Activated CD4-positive, alpha-beta T cell treated with anti-CD3 and anti-CD28 coated beads, Interleukin-2, amount 10 ng/mL, durations not matched to agents 7 days and 5 days (primary cell): ENCODE measurements at regions not wholly inside any gene's neighbourhood (a gene's known extent, or its start where the extent isn't known, plus 50 kb on each side); places are given as distances from the start of the nearest gene placed in this dataset.

Experiments
- CTCF ChIA-PET: fragments of 350-600 bp; sonication (Branson Sonifier 250); formaldehyde crosslinking; loops from one replicate; lab custom pipeline; 2021; ENCODE audit warnings: antibody characterized with exemption; lab: Charles Lee
- POLR2A ChIA-PET: fragments of 350-600 bp; sonication (Branson Sonifier 250); formaldehyde crosslinking; loops from one replicate; lab custom pipeline; 2021; ENCODE audit warnings: antibody characterized with exemption; lab: Charles Lee
- DNase-seq: peaks from one replicate; pipeline ENCODE4 v3.0.0-alpha.2; 2020
- H3K27ac Mint-ChIP-seq: one replicate; pipeline ENCODE4 v1.8.0; 2021; ENCODE audit warnings: mild to moderate bottlenecking, moderate library complexity, mixed read lengths
- H3K27me3 Mint-ChIP-seq: one replicate; pipeline ENCODE4 v1.8.0; 2021; ENCODE audit warnings: mixed read lengths
- H3K36me3 Mint-ChIP-seq: one replicate; pipeline ENCODE4 v1.8.0; 2021; ENCODE audit warnings: low read depth, mixed read lengths
- H3K4me1 Mint-ChIP-seq: one replicate; pipeline ENCODE4 v1.8.0; 2021; ENCODE audit warnings: mixed read lengths
- H3K4me3 Mint-ChIP-seq: one replicate; pipeline ENCODE4 v1.8.0; 2021; ENCODE audit warnings: mild to moderate bottlenecking, moderate library complexity, mixed read lengths
- H3K9me3 Mint-ChIP-seq: one replicate; pipeline ENCODE4 v1.8.0; 2021; ENCODE audit warnings: mixed read lengths

- no peak overlapping the region for H3K27ac Mint-ChIP-seq
- no peak for DNase-seq
- H3K9me3 Mint-ChIP-seq: no peaks in the 10 kb centered on the region
- H3K36me3 Mint-ChIP-seq: no peaks in the 10 kb centered on the region
- H3K4me3 Mint-ChIP-seq: no peak overlapping the region
- H3K4me1 Mint-ChIP-seq: no peaks in the 10 kb centered on the region
- ChIA-PET CTCF (no interaction called here), POLR2A (no interaction called here)
- H3K27me3 Mint-ChIP-seq: peaks cover 6% of the 10 kb centered on the region
Measured at GRCh38 chr11:33457948-33458347, 200.8 kb downstream of the HIPK3 start.

GRCh38 chr11:33455867-33456463 lies 198.8 kb downstream of the HIPK3 start:
- no peaks in the 10 kb centered on the region for H3K4me1 Mint-ChIP-seq
- ChIA-PET CTCF (no interaction called here), POLR2A (no interaction called here)
- no peak for DNase-seq
- no peaks in the 10 kb centered on the region for H3K36me3 Mint-ChIP-seq
- H3K27me3 Mint-ChIP-seq: peaks cover 3% of the 10 kb centered on the region
- no peak overlapping the region for H3K4me3 Mint-ChIP-seq
- H3K9me3 Mint-ChIP-seq: no peaks in the 10 kb centered on the region
- no peak overlapping the region for H3K27ac Mint-ChIP-seq

GRCh38 chr11:33454264-33454663 lies 197.1 kb downstream of the HIPK3 start:
- CTCF ChIA-PET: no interaction called here
- no peak for DNase-seq
- Mint-ChIP-seq H3K9me3 (no peaks in the 10 kb centered on the region), H3K4me1 (no peaks in the 10 kb centered on the region), H3K27ac (no peak overlapping the region), H3K27me3 (peaks cover 3% of the 10 kb centered on the region), H3K36me3 (no peaks in the 10 kb centered on the region), H3K4me3 (no peak overlapping the region)
- POLR2A ChIA-PET: no interaction called here

DNA sequence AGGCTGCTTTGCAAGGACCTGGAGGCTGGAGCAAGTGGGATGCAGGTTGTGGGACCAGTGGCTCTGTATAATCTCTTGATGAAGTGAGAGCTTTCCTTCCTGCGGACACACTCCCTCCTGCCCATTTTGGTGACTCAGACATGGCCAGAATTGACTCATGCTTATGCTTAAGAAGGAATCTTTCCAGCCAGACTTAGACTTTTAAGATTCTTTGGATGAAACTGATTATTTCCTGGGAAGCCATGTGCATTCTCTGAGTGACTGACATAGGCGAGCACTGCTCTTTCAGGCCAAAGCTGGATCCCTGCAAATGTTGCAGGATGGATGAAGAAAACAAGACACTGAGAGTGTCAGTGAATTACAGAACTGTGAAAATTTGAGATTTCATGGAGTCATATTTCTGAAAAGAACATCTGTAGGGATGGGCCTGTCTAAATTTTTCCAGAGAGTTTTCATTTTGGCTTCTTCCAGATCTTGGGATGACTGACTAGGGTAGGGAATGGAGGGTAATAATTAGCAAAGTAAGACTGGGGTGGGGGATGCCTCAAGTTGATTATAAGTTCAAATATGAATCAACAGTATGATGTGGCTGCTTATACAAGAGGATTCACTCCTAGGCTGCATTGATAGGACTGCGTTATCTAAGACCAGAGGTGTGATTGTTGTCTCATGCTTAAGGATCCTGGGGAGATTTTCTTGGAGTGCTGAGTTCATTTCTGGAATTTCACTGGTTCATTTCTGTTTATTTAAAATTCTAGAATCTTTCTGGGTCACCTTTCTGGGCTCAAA lies 195.8 kb downstream of the HIPK3 start:
- no peaks in the 10 kb centered on the region for H3K36me3 Mint-ChIP-seq
- no peak overlapping the region for H3K4me3 Mint-ChIP-seq
- POLR2A ChIA-PET: no interaction called here
- H3K27ac Mint-ChIP-seq: no peak overlapping the region
- H3K4me1 Mint-ChIP-seq: no peaks in the 10 kb centered on the region
- CTCF ChIA-PET: no interaction called here
- H3K27me3 Mint-ChIP-seq: peaks cover 3% of the 10 kb centered on the region
- no peaks in the 10 kb centered on the region for H3K9me3 Mint-ChIP-seq
- DNase-seq: no peak

DNA sequence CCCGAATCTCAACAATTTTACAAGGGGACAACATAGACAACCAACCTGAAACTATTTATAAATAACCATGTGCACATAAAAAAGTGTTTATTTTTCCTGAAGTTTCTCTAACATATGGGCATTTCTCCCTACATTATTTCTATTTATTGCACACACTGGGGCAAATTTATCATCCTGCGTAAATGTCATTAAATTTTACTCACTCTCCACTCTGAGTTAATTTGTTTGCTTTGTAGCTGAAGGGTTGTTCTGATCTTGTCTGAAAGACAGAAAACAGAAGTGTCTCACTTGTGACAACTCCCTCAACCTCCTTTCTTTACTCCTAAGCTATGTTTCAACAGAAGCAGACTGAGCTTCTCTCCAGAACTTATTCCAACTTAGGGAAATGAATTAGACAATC lies 194.2 kb downstream of the HIPK3 start:
- Mint-ChIP-seq H3K4me3 (no peak overlapping the region), H3K9me3 (no peaks in the 10 kb centered on the region), H3K27me3 (no peaks in the 10 kb centered on the region), H3K27ac (no peak overlapping the region), H3K4me1 (no peaks in the 10 kb centered on the region), H3K36me3 (no peaks in the 10 kb centered on the region)
- DNase-seq: no peak
- ChIA-PET POLR2A (no interaction called here), CTCF (no interaction called here)

DNA sequence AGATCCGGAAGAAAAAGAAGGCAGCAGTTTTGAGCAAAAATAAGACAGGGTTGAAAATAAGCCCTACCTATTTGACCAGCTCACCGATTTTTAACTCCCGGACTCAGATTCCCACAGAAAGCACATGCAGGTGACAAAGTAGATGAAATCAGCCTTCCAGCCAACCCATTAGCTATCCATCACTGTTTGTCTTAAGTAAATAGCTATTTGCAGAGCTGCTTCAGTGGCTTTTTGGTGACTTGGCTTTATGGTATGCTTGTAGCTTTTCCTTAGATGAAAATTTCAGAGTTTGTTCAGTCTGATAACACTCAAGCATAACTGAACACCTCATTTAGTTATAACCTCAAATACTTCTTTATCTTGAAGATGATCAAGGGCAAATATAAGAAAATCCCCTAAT lies 192.6 kb downstream of the HIPK3 start:
- no peak for DNase-seq
- Mint-ChIP-seq H3K27ac (no peak overlapping the region), H3K27me3 (no peaks in the 10 kb centered on the region), H3K36me3 (no peaks in the 10 kb centered on the region), H3K4me1 (peaks cover 5% of the 10 kb centered on the region), H3K9me3 (peaks cover 6% of the 10 kb centered on the region), H3K4me3 (no peak overlapping the region)
- ChIA-PET POLR2A (no interaction called here), CTCF (no interaction called here)

DNA sequence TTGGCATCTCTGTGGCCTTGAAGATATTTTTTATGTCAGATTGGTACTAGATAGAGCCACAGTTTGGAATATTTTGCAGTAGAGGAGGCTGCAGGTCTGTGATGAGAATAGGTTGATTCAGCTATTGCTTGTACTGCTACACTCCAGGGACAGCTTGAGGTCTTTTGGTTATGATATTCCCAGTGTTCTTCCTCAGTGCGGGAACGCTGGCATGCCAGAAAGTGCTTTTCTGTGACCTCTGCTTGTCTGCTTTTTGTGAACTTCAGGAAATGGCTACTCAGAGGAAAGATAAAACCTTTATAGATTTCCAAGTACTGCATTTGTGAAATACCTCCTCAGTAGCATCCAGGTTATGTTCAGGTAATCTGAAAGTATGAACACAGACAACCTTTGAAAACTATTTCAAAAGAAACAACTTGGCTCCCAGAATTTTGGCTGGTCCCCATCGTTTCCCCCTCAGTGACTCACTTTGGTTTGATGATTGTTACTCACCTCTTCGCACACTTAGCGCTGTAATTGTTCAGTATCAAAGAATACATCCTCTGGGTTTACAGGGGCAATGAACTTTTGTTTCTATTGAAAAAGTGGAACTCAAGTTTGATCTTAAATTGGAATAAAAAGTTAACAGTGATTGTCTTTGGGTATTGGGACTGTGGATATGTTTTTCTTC lies 191.4 kb downstream of the HIPK3 start:
- no peak for DNase-seq
- POLR2A ChIA-PET: no interaction called here
- Mint-ChIP-seq H3K4me1 (peaks cover 5% of the 10 kb centered on the region), H3K36me3 (no peaks in the 10 kb centered on the region), H3K4me3 (no peak overlapping the region), H3K9me3 (peaks cover 6% of the 10 kb centered on the region), H3K27me3 (no peaks in the 10 kb centered on the region), H3K27ac (no peak overlapping the region)
- CTCF ChIA-PET: no interaction called here

DNA sequence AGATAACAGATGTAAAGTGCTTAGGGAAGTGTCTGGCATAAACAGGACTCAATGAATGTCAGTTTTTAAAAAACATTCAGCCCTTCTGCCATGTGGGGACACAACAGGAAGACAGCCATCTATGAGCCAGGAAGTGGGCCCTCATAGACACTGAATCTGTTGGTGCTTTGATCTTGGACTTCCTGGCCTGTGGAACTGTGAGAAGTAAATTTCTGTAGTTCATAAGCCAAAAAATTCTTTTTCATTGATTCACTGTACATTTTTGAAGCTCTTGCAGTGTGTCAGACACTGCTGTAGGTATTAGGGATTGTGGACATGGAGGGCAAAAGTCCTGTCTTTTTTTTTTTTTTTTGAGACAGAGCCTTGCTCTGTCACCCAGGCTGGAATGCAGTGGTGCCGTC lies 188.6 kb downstream of the HIPK3 start:
- DNase-seq: no peak
- peaks cover 5% of the 10 kb centered on the region for H3K4me1 Mint-ChIP-seq
- ChIA-PET CTCF (no interaction called here), POLR2A (no interaction called here)
- H3K9me3 Mint-ChIP-seq: peaks cover 6% of the 10 kb centered on the region
- H3K27me3 Mint-ChIP-seq: peaks cover 2% of the 10 kb centered on the region
- no peak overlapping the region for H3K27ac Mint-ChIP-seq
- no peak overlapping the region for H3K4me3 Mint-ChIP-seq
- no peaks in the 10 kb centered on the region for H3K36me3 Mint-ChIP-seq

- CTCF ChIA-PET: no interaction called here
- H3K27me3 Mint-ChIP-seq: peaks cover 2% of the 10 kb centered on the region
- POLR2A ChIA-PET: no interaction called here
Measured at GRCh38 chr11:33444835-33445594, 187.8 kb downstream of the HIPK3 start.

GRCh38 chr11:33443684-33444083 lies 186.5 kb downstream of the HIPK3 start:
- peaks cover 6% of the 10 kb centered on the region for H3K9me3 Mint-ChIP-seq
- H3K27ac Mint-ChIP-seq: no peak overlapping the region
- H3K4me3 Mint-ChIP-seq: no peak overlapping the region
- peaks cover 2% of the 10 kb centered on the region for H3K27me3 Mint-ChIP-seq
- peaks cover 5% of the 10 kb centered on the region for H3K4me1 Mint-ChIP-seq
- no peak for DNase-seq
- no peaks in the 10 kb centered on the region for H3K36me3 Mint-ChIP-seq
- POLR2A ChIA-PET: no interaction called here
- CTCF ChIA-PET: no interaction called here

More at GRCh38 chr11:33444835-33445594, 187.8 kb downstream of the HIPK3 start:
- Mint-ChIP-seq H3K4me1 (peaks cover 5% of the 10 kb centered on the region), H3K4me3 (no peak overlapping the region), H3K36me3 (no peaks in the 10 kb centered on the region), H3K27ac (no peak overlapping the region), H3K9me3 (peaks cover 6% of the 10 kb centered on the region)
- no peak for DNase-seq

GRCh38 chr11:33438301-33438700 lies 181.1 kb downstream of the HIPK3 start:
- Mint-ChIP-seq H3K27ac (no peak overlapping the region), H3K4me1 (no peaks in the 10 kb centered on the region), H3K27me3 (peaks cover 8% of the 10 kb centered on the region), H3K36me3 (no peaks in the 10 kb centered on the region), H3K9me3 (peaks cover 2% of the 10 kb centered on the region), H3K4me3 (no peak overlapping the region)
- no peak for DNase-seq
- ChIA-PET CTCF (no interaction called here), POLR2A (no interaction called here)

DNA sequence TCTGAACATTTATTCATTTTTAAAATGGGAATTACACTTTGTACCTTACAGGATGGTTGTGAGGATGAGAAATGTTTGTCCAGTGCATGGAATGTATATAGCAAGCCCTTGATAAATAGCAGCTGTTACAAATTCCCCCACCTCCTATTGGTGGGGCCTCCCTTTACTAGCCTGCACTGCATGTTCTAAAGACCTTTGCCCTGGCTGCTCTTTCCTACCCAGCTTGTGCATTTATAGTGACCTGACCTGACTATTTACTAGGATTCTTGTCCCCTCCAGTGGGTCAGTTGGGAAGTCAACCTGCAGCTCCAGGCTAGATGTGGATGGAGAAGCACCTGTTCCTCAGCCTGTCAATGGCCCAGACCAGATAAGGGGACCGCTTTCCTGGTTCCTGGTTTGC lies 180.3 kb downstream of the HIPK3 start:
- Mint-ChIP-seq H3K36me3 (no peaks in the 10 kb centered on the region), H3K27ac (no peak overlapping the region), H3K9me3 (peaks cover 3% of the 10 kb centered on the region), H3K27me3 (peaks cover 6% of the 10 kb centered on the region), H3K4me3 (no peak overlapping the region), H3K4me1 (no peaks in the 10 kb centered on the region)
- no peak for DNase-seq
- CTCF ChIA-PET: no interaction called here
- POLR2A ChIA-PET: no interaction called here

DNA sequence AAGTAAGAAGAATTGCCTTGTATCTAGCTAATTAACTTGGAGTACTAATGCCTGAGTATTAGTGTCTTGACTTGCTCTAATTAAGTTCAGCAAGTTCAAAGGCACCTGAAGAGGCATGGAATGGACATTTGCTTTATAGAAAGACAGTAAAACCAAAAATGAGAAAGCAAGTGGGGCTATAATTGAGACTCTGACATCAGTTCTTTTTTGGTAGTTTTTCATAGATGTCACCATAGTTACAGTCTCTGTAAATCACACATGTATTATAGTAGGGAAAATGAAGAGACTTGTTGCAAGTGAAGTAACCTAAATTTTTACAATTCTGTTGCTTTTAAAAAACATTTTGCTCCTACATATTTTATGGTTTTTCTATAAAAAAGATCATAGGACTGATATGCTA lies 178.0 kb downstream of the HIPK3 start:
- no peak overlapping the region for H3K4me3 Mint-ChIP-seq
- no peaks in the 10 kb centered on the region for H3K4me1 Mint-ChIP-seq
- H3K27me3 Mint-ChIP-seq: peaks cover 6% of the 10 kb centered on the region
- peaks cover 6% of the 10 kb centered on the region for H3K9me3 Mint-ChIP-seq
- H3K27ac Mint-ChIP-seq: no peak overlapping the region
- H3K36me3 Mint-ChIP-seq: no peaks in the 10 kb centered on the region
- CTCF ChIA-PET: interaction anchor here (0.6 kb wide), 1 partner anchor 29 kb away, joined by 3 read pairs; no protein-coding TSS in a partner anchor
- POLR2A ChIA-PET: no interaction called here
- no peak for DNase-seq
